ENCODE measurements at regions not wholly inside any gene's neighbourhood (a gene's known extent, or its start where the extent isn't known, plus 50 kb on each side); places are given as distances from the start of the nearest gene placed in this dataset.

DNA sequence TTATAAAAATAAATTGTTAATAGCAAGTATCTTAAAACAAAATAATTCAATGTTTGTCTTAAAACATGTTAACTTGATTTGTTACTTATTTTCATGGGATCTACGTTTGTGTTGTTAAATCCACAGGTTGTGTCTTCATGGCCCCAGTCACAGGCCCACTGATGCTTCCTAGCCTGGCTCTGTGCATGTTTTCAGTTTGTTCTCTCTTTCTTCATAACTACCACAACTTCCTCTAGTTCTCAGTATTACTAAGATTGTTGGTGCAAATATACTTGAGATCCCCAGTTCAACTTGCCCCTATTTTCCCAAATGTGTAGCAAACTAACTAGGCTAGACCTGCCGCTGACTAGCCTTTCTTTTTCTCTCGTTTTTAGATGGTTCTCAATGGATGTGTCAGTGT, 250.5 kb downstream of the NRIP1 start:
- TF ChIP-seq, protein P1, sequence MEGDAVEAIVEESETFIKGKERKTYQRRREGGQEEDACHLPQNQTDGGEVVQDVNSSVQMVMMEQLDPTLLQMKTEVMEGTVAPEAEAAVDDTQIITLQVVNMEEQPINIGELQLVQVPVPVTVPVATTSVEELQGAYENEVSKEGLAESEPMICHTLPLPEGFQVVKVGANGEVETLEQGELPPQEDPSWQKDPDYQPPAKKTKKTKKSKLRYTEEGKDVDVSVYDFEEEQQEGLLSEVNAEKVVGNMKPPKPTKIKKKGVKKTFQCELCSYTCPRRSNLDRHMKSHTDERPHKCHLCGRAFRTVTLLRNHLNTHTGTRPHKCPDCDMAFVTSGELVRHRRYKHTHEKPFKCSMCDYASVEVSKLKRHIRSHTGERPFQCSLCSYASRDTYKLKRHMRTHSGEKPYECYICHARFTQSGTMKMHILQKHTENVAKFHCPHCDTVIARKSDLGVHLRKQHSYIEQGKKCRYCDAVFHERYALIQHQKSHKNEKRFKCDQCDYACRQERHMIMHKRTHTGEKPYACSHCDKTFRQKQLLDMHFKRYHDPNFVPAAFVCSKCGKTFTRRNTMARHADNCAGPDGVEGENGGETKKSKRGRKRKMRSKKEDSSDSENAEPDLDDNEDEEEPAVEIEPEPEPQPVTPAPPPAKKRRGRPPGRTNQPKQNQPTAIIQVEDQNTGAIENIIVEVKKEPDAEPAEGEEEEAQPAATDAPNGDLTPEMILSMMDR (conservative IDR thresholded peaks at IDR 0.05; ENCODE audit: low read depth, low read length), result no peak
- no peak for TF ChIP-seq EZH2 (IDR thresholded peaks at IDR 0.05; ENCODE audit: low read length, unreplicated experiment)
